ENCODE measurements at regions not wholly inside any gene's neighbourhood (a gene's known extent, or its start where the extent isn't known, plus 50 kb on each side); places are given as distances from the start of the nearest gene placed in this dataset.

DNA sequence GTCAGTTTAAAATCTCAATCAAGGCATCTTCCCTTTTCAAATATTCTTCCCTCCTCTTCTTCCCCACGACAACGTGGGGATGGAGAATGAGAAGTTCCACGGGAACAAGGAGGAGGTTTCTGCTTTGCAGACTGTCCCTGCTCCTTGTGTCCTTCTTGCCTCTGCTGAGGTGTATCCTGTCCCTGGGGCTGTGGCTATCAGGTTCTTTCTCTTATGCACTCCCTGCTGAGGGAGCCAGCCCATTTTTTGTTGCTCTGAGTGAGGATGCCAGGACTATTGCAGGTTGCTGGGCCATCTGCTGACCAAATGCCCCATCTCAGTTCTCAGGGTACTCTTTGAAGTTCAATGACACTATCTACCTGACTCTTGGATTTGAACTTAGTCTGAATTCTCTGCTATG lies 533.6 kb downstream of the RNF144B start:
- TF ChIP-seq CTCF (IDR thresholded peaks at IDR 0.05; ENCODE audit: extremely low read depth, missing control alignments): no peak
- DNase-seq (ENCODE audit: low spot score): no peak

- no peak for DNase-seq (ENCODE audit: low spot score)
- no peak for TF ChIP-seq CTCF (IDR thresholded peaks at IDR 0.05; ENCODE audit: extremely low read depth, missing control alignments)
These were observed 543.9 kb downstream of the RNF144B start for GRCh38 chr6:18931086-18931485.

GRCh38 chr6:18958146-18958545 lies 571.0 kb downstream of the RNF144B start:
- DNase-seq (ENCODE audit: low spot score): no peak
- no peak for TF ChIP-seq CTCF (IDR thresholded peaks at IDR 0.05; ENCODE audit: extremely low read depth, missing control alignments)

GRCh38 chr6:18961566-18961965 lies 574.4 kb downstream of the RNF144B start:
- no peak for DNase-seq (ENCODE audit: low spot score)
- no peak for TF ChIP-seq CTCF (IDR thresholded peaks at IDR 0.05; ENCODE audit: extremely low read depth, missing control alignments)

DNA sequence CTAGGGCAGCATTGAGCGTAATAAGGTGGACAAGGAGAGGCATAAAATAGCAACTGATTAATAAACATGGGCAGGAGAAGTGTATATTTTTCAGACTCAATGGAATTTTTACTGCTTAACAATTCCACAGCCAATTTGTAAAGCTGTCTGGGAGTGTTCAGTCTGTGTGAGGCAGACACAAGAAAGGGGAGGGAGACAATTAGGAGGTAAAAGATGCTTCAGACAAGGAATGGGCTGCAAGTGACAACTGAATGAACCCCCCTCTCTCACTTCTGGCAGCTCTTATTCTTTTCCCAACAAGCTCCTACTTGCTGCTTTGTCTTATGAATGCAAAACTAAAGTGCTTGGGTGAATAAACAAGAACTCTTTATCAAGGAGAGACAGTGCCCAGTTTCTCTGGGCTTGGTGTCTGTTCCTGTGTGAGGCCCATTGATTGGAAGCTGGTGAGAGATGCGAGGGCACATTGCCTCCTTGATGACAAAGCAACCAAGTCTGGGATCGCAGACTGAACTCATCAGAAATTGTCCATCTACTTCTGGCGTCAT lies 575.3 kb downstream of the RNF144B start:
- TF ChIP-seq CTCF (IDR thresholded peaks at IDR 0.05; ENCODE audit: extremely low read depth, missing control alignments): no peak

GRCh38 chr6:18963439-18963838 lies 576.3 kb downstream of the RNF144B start:
- no peak for DNase-seq (ENCODE audit: low spot score)
- no peak for TF ChIP-seq CTCF (IDR thresholded peaks at IDR 0.05; ENCODE audit: extremely low read depth, missing control alignments)

More for the DNA sequence above, 575.3 kb downstream of the RNF144B start:
- DNase-seq (ENCODE audit: low spot score): no peak

DNA sequence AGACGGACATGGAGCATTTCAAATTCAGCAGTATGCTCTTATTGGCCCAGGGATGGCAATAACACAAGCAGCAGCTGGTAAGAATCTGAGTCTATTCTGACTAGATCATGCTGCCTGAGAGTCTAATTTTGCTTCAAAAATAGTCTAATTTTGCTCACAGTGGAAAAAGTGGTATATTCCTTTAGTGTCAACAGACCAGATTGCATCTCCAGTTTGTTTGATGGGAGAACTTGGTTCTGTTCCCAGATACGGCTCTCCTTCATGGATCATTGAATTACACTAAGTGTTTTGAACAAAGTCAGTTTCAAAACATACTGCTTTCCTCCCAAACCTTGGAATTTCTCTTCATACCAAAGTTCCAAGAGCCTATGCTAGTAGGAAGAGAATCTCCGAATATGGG lies 586.1 kb downstream of the RNF144B start:
- no peak for DNase-seq (ENCODE audit: low spot score)
- TF ChIP-seq CTCF (IDR thresholded peaks at IDR 0.05; ENCODE audit: extremely low read depth, missing control alignments): no peak

Data from GM20000 (cell line).